Ammon's horn (tissue), 1 donor: ENCODE measurements at regions not wholly inside any gene's neighbourhood (a gene's known extent, or its start where the extent isn't known, plus 50 kb on each side); places are given as distances from the start of the nearest gene placed in this dataset.
"Not testable (repeated sequence)": the region's sequence is repeated elsewhere in the genome, so short reads cannot be mapped to it uniquely, and the experiment has no call there.

ENCODE experiments used
- DNase-seq: peaks from one replicate; pipeline ENCODE4 v3.0.0-alpha.2; 2016; ENCODE audit warnings: low spot score

DNA sequence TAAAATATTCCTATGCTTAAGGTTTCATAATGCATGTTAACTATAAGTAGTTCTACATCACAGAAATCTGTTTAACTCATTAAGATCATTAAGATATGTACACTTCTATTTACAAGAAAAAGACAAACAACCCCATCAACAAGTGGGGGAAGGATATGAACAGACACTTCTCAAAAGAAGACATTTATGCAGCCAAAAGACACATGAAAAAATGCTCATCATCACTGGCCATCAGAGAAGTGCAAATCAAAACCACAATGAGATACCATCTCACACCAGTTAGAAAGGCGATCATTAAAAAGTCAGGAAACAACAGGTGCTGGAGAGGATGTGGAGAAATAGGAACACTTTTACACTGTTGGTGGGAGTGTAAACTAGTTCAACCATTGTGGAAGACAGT lies 1084.3 kb downstream of the GATA3 start:
- not testable (repeated sequence) for DNase-seq

DNA sequence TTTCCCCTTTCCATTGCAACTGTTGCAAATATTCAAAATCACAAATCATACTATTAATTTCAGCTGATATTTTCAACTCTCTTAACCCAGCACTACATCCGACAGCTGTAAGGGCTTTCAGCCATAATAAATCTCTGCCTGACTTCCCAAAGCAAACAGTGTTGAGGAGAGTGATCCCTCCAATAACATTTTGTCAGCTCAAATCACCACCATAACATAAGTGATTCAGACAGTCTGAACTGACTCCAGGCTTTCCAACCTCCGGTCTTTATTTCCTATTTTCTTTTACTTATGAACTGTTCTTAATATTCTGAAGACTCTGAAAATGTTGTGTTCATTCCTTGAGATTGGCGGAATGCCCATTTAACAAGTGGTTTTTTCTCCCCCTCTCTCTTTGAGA lies 1085.9 kb downstream of the GATA3 start:
- no peak for DNase-seq

DNA sequence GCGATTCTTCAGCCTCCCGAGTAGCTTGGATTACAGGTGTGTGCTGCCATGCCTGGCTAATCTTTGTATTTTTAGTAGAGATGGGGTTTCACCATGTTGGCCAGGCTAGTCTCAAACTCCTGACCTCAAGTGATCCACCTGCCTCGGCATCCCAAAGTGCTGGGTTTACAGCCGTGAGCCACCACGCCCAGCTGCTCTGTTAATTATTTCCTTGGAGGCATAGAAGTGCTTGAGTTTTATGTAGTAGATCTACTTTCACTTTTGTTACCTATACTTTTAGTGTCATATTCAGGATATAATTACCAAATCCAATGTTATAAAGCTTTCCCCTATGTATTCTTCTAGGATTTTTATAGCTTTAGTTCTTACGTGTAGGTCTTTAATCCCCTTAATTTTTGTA lies 1093.0 kb downstream of the GATA3 start:
- no peak for DNase-seq

DNA sequence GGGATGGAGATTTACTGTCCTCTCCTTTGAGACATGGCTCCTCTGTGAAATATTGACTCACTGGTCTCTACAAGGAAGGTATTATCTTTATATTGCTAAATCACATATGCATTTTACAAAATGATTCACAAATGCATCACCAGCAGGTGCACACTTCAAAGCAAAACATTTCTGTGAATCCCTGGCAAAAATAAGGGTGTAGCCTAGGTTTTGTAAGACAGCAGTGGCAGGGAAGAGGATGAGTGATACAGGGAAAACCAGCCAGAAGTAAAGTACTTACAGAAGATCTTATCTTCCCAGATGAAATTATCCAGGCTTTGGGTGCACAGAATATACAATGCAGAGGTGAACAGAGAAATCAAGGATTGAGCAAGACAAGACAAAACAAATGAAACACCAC lies 1094.6 kb downstream of the GATA3 start:
- DNase-seq: no peak

DNA sequence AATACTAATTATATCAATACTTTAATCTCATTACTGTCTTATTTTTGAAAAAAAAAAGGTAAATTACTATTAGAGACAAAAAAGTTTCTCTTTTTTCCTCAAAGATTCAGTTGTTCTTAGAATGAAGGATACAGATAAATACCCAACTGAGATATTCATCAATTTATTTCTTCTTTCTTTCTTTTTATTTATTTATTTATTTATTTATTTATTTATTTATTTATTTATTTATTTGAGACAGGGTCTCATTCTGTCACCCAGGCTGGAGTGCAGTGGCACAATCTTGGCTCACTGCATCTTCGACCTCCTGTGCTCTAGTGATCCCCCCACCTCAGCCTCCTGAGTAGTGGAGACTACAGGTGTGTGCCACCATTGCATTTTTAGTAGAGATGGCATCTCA lies 1098.6 kb downstream of the GATA3 start:
- not testable (repeated sequence) for DNase-seq

DNA sequence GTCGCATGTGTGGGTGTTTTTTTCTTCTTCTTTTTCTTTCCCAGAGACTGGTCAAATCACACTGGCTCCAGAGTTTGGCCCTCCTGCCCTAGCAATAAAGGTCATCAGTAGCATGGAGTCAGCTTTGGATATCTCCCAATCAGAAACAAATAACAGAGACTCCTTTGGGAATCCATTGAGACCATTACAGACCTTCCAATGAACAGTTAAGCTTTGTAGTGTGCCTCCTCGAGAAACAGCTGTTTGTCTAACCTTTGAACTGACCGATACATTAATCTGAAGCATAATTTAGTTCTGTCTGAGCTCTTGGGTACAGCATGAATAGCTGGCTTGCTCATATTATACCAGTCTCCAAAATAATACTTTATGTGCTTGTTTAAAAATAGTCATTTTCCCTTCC lies 1103.2 kb downstream of the GATA3 start:
- DNase-seq: no peak

DNA sequence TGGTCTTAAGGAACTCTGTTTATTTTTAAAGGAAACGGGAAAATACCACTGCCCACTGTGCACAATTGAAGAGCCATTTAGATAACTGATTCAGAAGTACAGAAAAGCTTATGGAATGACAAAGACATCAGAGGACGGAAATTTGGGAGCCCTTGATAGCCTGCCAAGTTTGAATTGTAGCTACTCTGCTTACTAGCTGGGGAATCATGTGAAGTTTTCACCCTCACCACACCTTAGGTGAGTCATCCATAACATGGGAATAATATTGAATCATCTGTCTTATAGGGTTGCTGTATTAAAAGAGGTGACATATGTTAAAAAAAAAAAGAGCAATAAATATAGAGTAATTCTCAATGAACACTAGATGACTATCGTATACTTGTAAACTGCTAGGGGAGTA lies 1104.2 kb downstream of the GATA3 start:
- no peak for DNase-seq

DNA sequence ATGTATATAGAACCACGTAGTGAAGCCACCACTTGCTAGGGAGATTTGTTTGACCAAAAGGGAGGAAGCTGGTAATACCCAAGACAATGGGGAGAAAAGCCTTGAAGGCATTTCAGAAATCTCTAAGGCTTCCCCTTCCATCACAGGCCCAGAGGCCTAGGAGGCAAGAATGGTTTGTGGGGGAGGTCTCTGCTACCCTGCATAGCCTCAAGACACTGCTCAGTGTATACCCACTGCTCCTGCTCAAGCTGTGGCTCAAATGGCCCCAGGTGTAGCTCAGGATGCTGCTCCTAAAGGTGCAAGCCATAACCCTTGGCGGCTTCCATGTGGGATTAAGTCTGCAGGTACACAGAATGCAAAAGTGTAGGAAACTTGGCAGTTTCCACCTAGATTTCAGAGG lies 1105.8 kb downstream of the GATA3 start:
- DNase-seq: no peak

DNA sequence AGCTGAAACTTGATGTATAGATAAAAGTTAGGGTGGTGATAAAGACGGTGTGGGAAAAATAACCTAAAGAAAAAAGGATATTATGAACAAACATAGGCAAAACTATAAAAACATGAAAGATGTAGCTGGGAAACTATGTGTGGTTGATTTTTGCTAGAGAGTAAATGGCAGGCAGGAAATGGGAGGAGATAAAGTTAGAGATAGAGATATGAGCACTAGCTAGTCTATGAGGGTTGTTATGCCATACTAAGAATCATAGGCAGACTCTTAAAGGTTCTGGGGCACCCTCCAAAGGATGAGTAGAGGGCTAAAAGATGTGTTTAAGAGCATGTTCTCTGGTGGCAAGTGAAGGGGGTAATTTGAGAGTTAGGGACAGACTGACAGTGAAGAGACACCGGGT lies 1109.2 kb downstream of the GATA3 start:
- DNase-seq: no peak

DNA sequence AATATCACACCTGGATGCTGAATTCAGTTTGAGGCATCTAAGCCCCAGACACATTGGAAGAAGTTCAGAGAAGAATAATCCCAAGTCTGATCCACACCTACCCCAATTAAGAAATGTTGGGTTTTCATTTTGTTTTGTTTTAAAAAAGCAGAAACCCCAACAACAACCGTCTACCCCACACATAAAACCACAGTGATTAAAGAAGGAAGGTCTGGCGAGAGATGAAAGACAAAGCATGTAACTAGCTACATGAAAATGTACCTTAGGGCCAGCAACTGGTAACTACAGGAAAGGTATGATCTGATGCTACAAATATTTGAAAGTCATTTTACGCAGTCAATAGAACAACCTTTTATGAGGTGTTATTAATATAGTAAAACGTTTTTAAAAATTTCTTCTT lies 1112.3 kb downstream of the GATA3 start:
- no peak for DNase-seq

DNA sequence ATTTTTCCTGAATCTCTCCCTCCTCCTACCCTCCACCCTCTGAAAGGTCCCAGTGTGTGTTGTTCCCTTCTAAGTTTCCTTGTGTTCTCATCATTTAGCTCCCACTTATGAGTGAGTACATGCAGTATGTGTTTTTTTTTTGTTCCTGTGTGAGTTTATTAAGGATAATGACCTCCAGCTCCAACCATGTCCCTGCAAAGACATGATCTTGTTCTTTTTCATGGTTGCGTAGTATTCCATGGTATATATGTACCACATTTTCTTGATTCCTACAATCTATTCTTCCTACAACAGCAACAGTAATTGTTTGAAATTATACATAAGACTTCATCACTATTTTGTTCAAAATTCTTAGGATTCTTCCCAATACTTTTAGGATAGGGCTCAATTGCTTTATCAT lies 1117.8 kb downstream of the GATA3 start:
- DNase-seq: no peak

DNA sequence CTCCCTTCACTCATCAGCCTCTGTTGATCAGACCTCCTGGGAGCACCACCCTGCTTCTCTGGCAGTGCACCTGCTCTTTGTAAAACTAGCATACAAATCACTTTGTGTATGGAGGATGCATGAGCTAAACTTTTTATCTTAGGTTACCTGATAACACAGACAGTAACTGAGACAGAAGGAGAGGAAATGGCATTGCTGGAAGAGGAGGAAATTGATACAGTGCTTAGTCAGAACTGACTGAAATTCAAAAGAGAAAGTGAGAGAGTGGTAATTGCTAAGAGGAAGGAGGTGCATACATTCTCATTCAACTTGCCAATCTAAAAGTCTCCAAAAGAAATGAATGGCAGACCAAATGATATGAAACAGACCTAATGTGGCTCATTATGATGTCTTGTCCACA lies 1120.7 kb downstream of the GATA3 start:
- no peak for DNase-seq

DNA sequence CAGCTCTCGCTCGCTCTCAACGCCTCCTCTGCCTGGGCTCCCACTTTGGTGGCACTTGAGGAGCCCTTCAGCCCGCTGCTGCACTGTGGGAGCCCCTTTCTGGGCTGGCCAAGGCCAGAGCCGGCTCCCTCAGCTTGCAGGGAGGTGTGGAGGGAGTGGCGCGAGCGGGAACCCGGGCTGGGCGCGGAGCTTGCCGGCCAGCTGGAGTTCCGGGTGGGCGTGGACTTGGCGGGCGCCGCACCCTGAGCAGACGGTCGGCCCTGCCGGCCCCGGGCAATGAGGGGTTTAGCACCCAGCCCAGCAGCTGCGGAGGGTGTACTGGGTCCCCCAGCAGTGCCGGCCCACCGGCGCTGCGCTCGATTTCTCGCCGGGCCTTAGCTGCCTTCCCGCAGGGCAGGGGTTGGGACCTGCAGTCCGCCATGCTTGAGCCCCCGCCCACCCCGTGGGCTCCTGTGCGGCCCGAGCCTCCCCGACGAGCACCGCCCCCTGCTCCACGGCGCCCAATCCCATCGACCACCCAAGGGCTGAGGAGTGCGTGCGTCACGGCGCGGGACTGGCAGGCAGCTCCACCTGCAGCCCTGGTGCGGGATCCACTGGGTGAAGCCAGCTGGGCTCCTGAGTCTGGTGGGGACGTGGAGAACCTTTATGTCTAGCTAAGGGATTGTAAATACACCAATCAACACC lies 1128.9 kb downstream of the GATA3 start:
- not testable (repeated sequence) for DNase-seq

DNA sequence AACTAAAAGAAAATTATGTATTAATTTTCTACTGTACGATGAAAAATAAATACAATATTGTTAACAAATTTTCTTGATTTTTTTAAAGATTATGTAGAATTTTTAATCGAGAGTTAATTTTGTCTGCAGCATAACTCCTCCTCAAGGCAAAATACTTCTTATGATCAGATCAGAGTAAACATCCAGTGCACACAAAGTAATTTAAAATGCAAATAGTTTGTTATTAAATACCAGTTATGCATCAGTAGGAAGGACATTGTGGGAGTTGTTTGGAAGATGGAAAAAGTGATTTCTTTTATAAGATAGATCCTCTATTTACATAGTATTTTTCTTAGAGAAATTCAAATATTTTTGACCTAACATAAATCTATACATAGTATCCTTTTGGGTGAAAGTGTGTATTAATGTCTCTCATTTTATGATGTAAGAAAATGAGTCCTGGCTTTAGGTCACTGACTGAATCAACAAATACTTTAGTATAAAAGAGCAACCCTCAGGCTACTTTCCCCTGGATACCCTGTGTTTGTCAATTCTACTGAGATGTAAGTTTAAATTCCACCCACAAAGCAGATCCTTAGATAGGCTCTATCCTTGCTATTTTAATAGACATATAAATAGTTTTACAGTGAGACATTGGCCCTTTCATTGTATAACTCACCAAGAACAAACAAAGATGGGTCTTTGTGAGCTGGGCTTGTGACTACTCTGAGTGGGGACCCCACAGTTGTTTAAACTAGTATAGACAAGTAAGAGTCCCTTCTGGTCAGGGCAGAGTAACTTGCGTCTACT lies 1133.7 kb downstream of the GATA3 start:
- no peak for DNase-seq

DNA sequence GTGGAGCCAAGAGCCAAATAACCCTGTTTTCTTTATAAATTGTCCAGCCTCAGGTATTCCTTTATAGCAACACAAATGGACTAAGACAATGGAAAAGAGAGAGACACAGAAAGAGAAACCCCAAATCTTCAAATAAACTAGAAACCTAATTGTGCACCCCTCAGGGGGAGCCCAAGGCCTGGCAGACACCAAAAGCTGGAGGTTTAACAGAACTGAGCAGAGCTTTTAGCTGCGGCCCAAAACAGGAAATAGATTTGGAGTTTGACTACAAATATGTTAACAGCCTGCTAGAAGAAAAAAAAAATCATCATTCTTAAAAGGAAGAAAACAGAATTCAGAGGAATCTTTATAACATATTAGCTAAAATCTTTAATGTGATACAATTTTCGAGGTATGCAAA lies 1135.0 kb downstream of the GATA3 start:
- no peak for DNase-seq

DNA sequence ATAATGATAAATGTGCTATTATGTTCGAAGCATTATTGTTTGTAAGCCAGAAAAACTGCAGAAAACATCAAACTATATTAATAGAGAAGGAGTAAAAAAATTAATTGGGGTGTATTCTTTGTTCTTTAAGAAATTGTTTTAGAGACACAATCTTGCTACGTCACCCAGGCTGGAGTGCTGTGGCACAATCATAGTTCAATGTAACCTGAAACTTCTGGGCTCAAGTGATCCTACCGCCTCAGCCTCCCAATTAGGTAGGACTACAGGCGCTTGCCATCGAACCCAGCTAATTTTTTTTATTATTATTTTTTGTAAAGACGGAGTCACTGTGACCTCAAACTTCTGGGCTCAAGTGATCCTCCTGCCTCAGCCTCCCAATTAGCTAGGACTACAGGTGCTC lies 1138.6 kb downstream of the GATA3 start:
- DNase-seq: no peak

DNA sequence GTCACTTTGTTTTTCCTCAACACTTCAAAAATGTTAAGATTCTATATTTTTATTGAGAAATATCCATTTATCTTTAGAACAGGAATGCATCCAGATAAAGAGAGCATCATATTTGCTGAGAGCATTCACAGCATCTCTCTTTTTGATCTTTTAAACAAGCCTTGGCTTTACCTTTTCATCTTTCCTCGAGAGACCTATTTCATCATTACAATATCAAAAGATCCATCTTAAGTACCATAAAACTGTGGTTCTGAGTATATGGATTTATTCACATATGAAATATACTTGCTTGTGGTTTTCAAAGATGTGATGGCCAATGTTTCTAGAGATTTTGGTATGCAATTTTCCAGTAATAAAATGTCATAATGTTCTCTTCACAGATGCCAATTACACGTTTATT lies 1140.9 kb downstream of the GATA3 start:
- no peak for DNase-seq

DNA sequence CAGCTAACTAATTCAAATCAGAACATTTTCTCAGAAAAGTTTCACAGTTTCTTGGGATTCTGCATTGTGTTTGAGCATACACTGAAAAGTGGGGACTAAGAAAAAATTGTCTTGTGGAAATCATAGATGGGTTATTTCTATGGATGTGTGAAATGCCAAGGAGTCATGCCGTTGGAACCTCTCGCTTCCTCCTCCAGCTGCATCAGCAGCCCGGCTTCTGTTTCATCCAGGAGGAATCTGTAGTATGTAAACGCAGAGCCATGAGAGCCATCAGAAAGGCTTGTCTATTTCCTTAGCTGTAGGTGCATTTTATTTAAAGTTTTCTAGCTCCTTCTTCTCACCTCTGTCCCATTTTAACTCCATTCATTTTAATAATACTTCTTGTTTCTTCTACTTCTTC lies 1144.1 kb downstream of the GATA3 start:
- no peak for DNase-seq

DNA sequence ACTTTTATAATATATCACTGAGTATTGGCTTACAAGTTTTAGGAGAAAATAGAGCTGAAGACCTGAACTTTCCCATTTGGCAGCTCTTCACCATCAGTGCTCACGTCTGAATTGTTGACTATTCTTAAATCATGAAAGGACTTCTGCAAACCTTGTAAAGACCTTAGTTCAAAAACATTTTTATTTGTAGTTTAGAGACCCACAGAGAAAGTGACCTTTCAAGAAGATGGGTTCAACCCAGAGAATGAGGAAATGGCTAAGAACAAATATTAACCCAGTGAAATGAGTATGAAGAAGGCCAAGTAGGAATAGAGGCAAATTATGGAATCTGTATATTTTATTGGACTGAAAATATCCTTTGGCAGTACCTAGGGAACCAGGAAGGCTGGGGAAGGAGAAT lies 1151.1 kb downstream of the GATA3 start:
- DNase-seq: no peak

DNA sequence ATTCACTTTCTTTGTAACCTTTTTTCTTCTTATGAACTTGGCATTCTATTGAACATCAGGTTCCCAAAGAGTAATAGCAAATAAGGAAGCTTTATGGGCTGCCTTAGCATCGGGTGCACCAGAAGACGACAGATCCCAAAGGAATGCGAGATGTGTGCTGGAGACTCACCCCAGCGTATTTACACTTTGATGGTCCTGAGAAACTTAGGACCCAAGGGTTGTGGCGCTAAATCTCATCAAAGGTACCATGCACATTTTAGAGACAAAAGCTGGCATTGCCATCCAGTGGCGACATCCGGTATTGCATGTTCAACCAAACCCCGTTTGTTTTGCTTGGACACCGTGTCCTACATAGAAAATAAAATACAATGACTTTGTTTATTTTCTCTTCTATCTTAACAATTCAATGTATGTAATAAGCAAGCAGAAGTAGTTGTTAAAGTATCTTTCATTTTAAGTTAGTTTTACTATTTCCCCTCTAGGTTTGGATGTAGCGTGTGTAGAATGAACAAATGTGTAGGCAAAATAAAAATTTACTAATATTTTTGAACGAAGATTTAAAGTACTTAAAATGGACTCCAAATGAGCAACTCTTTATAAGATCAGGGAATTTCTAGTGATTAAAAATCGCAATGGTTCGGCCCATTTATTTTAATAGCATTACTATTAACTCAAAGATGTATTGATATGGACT lies 1154.8 kb downstream of the GATA3 start:
- peak; percentile 75 for DNase-seq

DNA sequence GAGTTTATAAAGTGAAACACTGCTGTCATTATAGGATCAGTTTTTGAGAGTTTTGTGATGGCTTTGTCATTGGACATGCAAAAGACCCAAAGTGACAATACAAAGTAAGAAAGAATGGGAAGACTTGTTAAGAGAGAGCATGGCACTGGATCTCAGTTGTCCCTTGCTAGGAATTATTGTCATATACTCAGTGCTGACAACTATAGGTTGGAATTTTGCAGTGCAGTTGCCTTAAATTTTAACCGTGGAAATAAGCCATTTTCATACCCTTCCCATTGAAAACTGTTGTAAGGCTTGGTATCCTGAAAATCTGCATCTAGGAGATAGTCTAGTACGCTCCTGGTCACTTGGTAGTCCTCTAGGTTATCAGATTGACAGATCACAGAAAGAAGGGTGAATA lies 1156.7 kb downstream of the GATA3 start:
- DNase-seq: no peak

DNA sequence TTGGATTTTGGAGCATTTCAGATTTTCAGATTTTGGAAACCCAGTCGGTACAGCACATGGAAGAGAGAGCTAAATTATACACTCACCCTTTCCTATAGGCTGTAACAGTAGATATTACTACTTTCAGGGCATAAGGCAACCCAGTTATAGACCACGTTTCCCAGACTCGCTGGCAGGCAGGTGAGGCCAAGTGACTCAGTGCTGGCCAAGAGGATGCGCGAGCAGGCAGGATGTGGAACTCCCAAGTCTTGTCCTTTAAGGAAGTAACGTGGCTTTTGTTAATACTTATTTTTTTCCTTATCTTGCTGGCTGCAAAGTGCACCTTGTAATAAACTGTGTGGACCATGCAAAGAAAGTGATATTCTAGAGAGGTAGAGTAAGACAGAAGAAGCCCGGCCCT lies 1160.1 kb downstream of the GATA3 start:
- no peak for DNase-seq

DNA sequence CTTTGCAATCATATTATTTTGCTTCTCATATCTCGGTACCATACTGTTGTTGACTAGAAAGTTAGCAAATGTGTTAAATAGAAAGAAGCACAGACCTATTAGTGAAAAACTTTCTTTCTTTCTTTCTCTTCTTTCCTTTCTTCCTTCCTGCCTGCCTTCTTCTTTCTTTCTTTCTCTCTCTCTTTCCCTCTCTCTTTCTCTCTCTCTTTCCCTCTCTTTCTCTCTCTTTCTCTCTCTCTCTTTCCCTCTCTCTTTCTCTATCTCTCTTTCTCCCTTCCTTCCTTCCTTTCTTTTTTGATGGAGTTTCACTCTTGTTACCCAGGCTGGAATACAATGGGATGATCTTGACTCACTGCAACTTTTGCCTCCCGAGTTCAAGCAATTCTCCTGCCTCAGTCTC lies 1160.6 kb downstream of the GATA3 start:
- DNase-seq: no peak
